GM12878 (cell line): ENCODE measurements at regions not wholly inside any gene's neighbourhood (a gene's known extent, or its start where the extent isn't known, plus 50 kb on each side); places are given as distances from the start of the nearest gene placed in this dataset.
A peak's percentile ranks its signal among the peaks of the same experiment; 100 is the strongest.

Experiments
- CUX1 ChIP-seq: IDR thresholded peaks from 2 replicates; pipeline ENCODE4 v1.6.1; 2012; ENCODE audit warnings: improper control_type of control experiment, low read depth, low read length; ENCODE audit not compliant: insufficient replicate concordance
- E2F8 ChIP-seq: fragments of 450-650 bp; IDR thresholded peaks from 2 replicates; pipeline ENCODE4 v1.6.1; 2018; ENCODE audit warnings: mild to moderate bottlenecking, low read depth, moderate library complexity; ENCODE audit not compliant: partially characterized antibody
- EP300 ChIP-seq, 2 experiments: fragments of 150-350 bp in 1 of 2; IDR thresholded peaks; 2 replicates each; pipeline ENCODE4 v1.6.1; 2011 to 2012; ENCODE audit warnings: low read depth in 2 of 2, low read length in 2 of 2, borderline replicate concordance in 1 of 2, improper control_type of control experiment in 1 of 2, inconsistent platforms in 1 of 2; ENCODE audit not compliant: control insufficient read depth in 1 of 2
- IKZF1 ChIP-seq: fragments of 450-650 bp; conservative IDR thresholded peaks from 2 replicates; pipeline ENCODE4 v1.6.1; 2017; ENCODE audit warnings: antibody characterized with exemption, mild to moderate bottlenecking
- IKZF2 ChIP-seq, 2 experiments: fragments of 450-650 bp; IDR thresholded peaks; 2 replicates each; pipeline ENCODE4 v1.6.1; 2017; ENCODE audit warnings: mild to moderate bottlenecking in 2 of 2, moderate library complexity in 2 of 2
- IRF3 ChIP-seq: fragments of 450-650 bp; IDR thresholded peaks from 2 replicates; pipeline ENCODE4 v1.6.1; 2014; ENCODE audit warnings: mild to moderate bottlenecking
- IRF4 ChIP-seq: IDR thresholded peaks from 2 replicates; pipeline ENCODE4 v1.6.1; 2011; ENCODE audit warnings: low read depth, low read length
- MLLT1 ChIP-seq: fragments of 450-650 bp; IDR thresholded peaks from 2 replicates; pipeline ENCODE4 v1.6.1; 2016; ENCODE audit warnings: mild to moderate bottlenecking
- MTA2 ChIP-seq: fragments of 450-650 bp; IDR thresholded peaks from 2 replicates; pipeline ENCODE4 v1.6.1; 2016; ENCODE audit warnings: low read depth, mild to moderate bottlenecking, moderate library complexity
- NBN ChIP-seq: fragments of 450-650 bp; IDR thresholded peaks from 2 replicates; pipeline ENCODE4 v1.6.1; 2016
- PKNOX1 ChIP-seq: fragments of 450-650 bp; IDR thresholded peaks from 2 replicates; pipeline ENCODE4 v1.6.1; 2016; ENCODE audit warnings: mild to moderate bottlenecking
- POLR2AphosphoS5 ChIP-seq: IDR thresholded peaks from 2 replicates; pipeline ENCODE4 v1.6.1; 2011; ENCODE audit warnings: mild to moderate bottlenecking, low read length, inconsistent platforms
- SREBF2 ChIP-seq: IDR thresholded peaks from 2 replicates; pipeline ENCODE4 v1.6.1; 2012; ENCODE audit warnings: mild to moderate bottlenecking, low read length
- STAT3 ChIP-seq: IDR thresholded peaks from 2 replicates; pipeline ENCODE4 v1.6.1; 2011; ENCODE audit warnings: low read depth, low read length, improper control_type of control experiment
- ZBTB33 ChIP-seq: fragments of 450-650 bp; IDR thresholded peaks from 2 replicates; pipeline ENCODE4 v1.6.1; 2017; ENCODE audit warnings: mild to moderate bottlenecking
- ZNF207 ChIP-seq: fragments of 450-650 bp; IDR thresholded peaks from 2 replicates; pipeline ENCODE4 v1.6.1; 2014; ENCODE audit warnings: antibody characterized with exemption, mild to moderate bottlenecking, borderline replicate concordance
- ZNF24 ChIP-seq: fragments of 450-650 bp; IDR thresholded peaks from 2 replicates; pipeline ENCODE4 v1.6.1; 2017; ENCODE audit warnings: antibody characterized with exemption, mild to moderate bottlenecking

GRCh38 chr1:69320757-69321211 lies 246.9 kb upstream of the LRRC7 start (continued):
- TF ChIP-seq NBN (peak; percentile 66; the same call in 1 of the 2 replicates), IKZF1 (peak; percentile 46), IKZF2 (IDR thresholded peaks at IDR 0.05) (peak in 1 of 2 experiments; percentile 35; a peak in 1 of 4 replicates), E2F8 (no peak), EP300 (IDR thresholded peaks at IDR 0.05; ENCODE audit: borderline replicate concordance in 1 of 2, control insufficient read depth in 1 of 2, low read depth in 2 of 2, low read length in 2 of 2) (peak in 1 of 2 experiments; percentile 55; a peak in 1 of 4 replicates), SREBF2 (no peak), CUX1 (peak; percentile 2), ZNF207 (no peak), POLR2AphosphoS5 (no peak), ZBTB33 (no peak), IRF3 (no peak), MLLT1 (no peak), ZNF24 (peak; percentile 48; the same call in 1 of the 2 replicates), PKNOX1 (peak; percentile 84), IRF4 (0 out of 2 replicates have a peak, but pooled peaks have one; percentile 17), STAT3 (no peak), MTA2 (peak; percentile 86)
